SU-DHL-6 (cell line): ENCODE measurements at regions not wholly inside any gene's neighbourhood (a gene's known extent, or its start where the extent isn't known, plus 50 kb on each side); places are given as distances from the start of the nearest gene placed in this dataset.

ENCODE experiments used
- CTCF ChIP-seq: fragments of 200-600 bp; sonication (generic); IDR thresholded peaks from one replicate; pipeline ENCODE4 v1.5.1; 2017; ENCODE audit warnings: antibody characterized with exemption, mild to moderate bottlenecking, low read length, moderate library complexity; ENCODE audit not compliant: insufficient read depth, poor library complexity, severe bottlenecking
- EZH2phosphoT487 ChIP-seq: fragments of 200-600 bp; sonication (generic), shearing (Covaris generic); conservative IDR thresholded peaks from 2 replicates; pipeline ENCODE4 v1.6.1; 2018; ENCODE audit warnings: mild to moderate bottlenecking, antibody characterized with exemption, low read length, moderate library complexity, mixed read lengths

GRCh38 chr4:24657768-24658617 lies 73.6 kb upstream of the DHX15 start:
- no peak for TF ChIP-seq CTCF
- no peak for TF ChIP-seq EZH2phosphoT487
